H1 (cell line): ENCODE measurements at regions not wholly inside any gene's neighbourhood (a gene's known extent, or its start where the extent isn't known, plus 50 kb on each side); places are given as distances from the start of the nearest gene placed in this dataset.

Experiments used
- CTCF ChIA-PET: fragments of 300-600 bp; sonication (Branson Sonifier 250); formaldehyde crosslinking; loops from one replicate; lab custom pipeline; 2021; ENCODE audit not compliant: partially characterized antibody; lab: Charles Lee
- POLR2A ChIA-PET: fragments of 300-600 bp; sonication (Branson Sonifier 250); formaldehyde crosslinking; loops from one replicate; lab custom pipeline; 2021; ENCODE audit warnings: inconsistent platforms; ENCODE audit not compliant: partially characterized antibody; lab: Charles Lee
- DNase-seq, 2 experiments: peaks; one replicate each; pipeline versions ENCODE4 v3.0.0 to v3.0.0-alpha.2; 2010 to 2022; ENCODE audit warnings: low spot score in 2 of 2, low read depth in 1 of 2, mixed read lengths in 1 of 2
- FAIRE-seq: peaks from 2 replicates; lab custom pipeline; 2011; peaks lifted over from hg19 to GRCh38; lab: Jason Lieb, UNC
- H2AFZ ChIP-seq: 2 replicates; pipeline ENCODE4 v1.8.1; 2012; ENCODE audit warnings: low read length, inconsistent platforms
- H2AK5ac ChIP-seq: 2 replicates; pipeline ENCODE4 v1.6.1; 2013; ENCODE audit warnings: low read depth, low read length
- H2BK120ac ChIP-seq: replicated peaks from 2 replicates; pipeline ENCODE3; 2013; ENCODE audit warnings: low read depth, low read length, inconsistent platforms
- H2BK12ac ChIP-seq: 2 replicates; pipeline ENCODE4 v1.6.1; 2013; ENCODE audit warnings: low read depth, low read length
- H2BK15ac ChIP-seq: 2 replicates; pipeline ENCODE4 v1.6.1; 2013; ENCODE audit warnings: low read length
- H2BK20ac ChIP-seq: 2 replicates; pipeline ENCODE4 v1.6.1; 2013; ENCODE audit warnings: low read length
- H2BK5ac ChIP-seq: 2 replicates; pipeline ENCODE4 v1.6.1; 2013; ENCODE audit warnings: low read depth, low read length
- H3K14ac ChIP-seq: 2 replicates; pipeline ENCODE4 v1.6.1; 2013; ENCODE audit warnings: inconsistent platforms; ENCODE audit not compliant: insufficient read length
- H3K18ac ChIP-seq: 2 replicates; pipeline ENCODE4 v1.6.1; 2013; ENCODE audit warnings: low read length; ENCODE audit errors: extremely low read depth
- H3K23ac ChIP-seq: 2 replicates; pipeline ENCODE4 v1.6.1; 2013; ENCODE audit warnings: inconsistent platforms; ENCODE audit not compliant: insufficient read length
- H3K23me2 ChIP-seq: 2 replicates; pipeline ENCODE4 v1.6.1; 2013; ENCODE audit warnings: low read depth, low read length
- H3K27ac ChIP-seq: 2 replicates; pipeline ENCODE4 v1.6.1; 2011; ENCODE audit warnings: low read depth, low read length, inconsistent platforms
- H3K27me3 ChIP-seq, 4 experiments: replicated peaks in 1 of 4; 1 replicate in 1 of 4; 2 replicates in 3 of 4; pipeline versions ENCODE4 v1.6.1 to v1.8.1; 2011 to 2013; ENCODE audit warnings: low read length in 3 of 4, mild to moderate bottlenecking in 3 of 4, inconsistent platforms in 2 of 4, mixed read lengths in 2 of 4, moderate library complexity in 1 of 4; ENCODE audit not compliant: control insufficient read depth in 3 of 4, insufficient read depth in 3 of 4; ENCODE audit errors: extremely low read depth in 1 of 4
- H3K36me3 ChIP-seq, 4 experiments: 2 replicates each; pipeline versions ENCODE4 v1.6.1 to v1.8.1; 2011 to 2013; ENCODE audit warnings: mild to moderate bottlenecking in 4 of 4, low read length in 3 of 4, moderate library complexity in 2 of 4, control low read depth in 1 of 4, inconsistent platforms in 1 of 4; ENCODE audit not compliant: insufficient read depth in 4 of 4, control insufficient read depth in 2 of 4
- H3K4ac ChIP-seq: replicated peaks from 2 replicates; pipeline ENCODE3; 2013; ENCODE audit warnings: low read length, low read depth, mixed read lengths, inconsistent platforms; ENCODE audit not compliant: insufficient read length
- H3K4me1 ChIP-seq, 4 experiments: replicated peaks in 1 of 4; 1 replicate in 1 of 4; 2 replicates in 3 of 4; pipeline versions ENCODE4 v1.6.1 to v1.8.1; 2011 to 2013; ENCODE audit warnings: low read length in 3 of 4, inconsistent platforms in 2 of 4, mixed read lengths in 1 of 4; ENCODE audit not compliant: insufficient read depth in 4 of 4, control insufficient read depth in 3 of 4
- H3K4me2 ChIP-seq, 2 experiments: 2 replicates each; pipeline versions ENCODE4 v1.6.1 to v1.8.1; 2011 to 2013; ENCODE audit warnings: low read depth in 2 of 2, low read length in 2 of 2, control low read depth in 1 of 2, inconsistent platforms in 1 of 2, mild to moderate bottlenecking in 1 of 2; ENCODE audit not compliant: insufficient read depth in 1 of 2
- H3K4me3 ChIP-seq, 4 experiments: fragments of 200-600, 300-600 bp in 1 of 4; sonication (generic), shearing (Covaris generic), sonication (Bioruptor Twin) in 1 of 4; 2 replicates each; pipeline versions ENCODE4 v1.5.1 to v1.8.1; 2011 to 2016; ENCODE audit warnings: low read length in 4 of 4, low read depth in 3 of 4, control low read depth in 2 of 4, inconsistent platforms in 2 of 4, mild to moderate bottlenecking in 2 of 4, mixed read lengths in 1 of 4, moderate library complexity in 1 of 4; ENCODE audit not compliant: insufficient read depth in 2 of 4; ENCODE audit errors: extremely low read depth in 1 of 4
- H3K56ac ChIP-seq: replicated peaks from 2 replicates; pipeline ENCODE3; 2013; ENCODE audit warnings: low read depth, mild to moderate bottlenecking, mixed read lengths, low read length, inconsistent platforms; ENCODE audit not compliant: insufficient read length
- H3K79me1 ChIP-seq: 2 replicates; pipeline ENCODE4 v1.6.1; 2013; ENCODE audit warnings: low read depth, low read length, control low read depth
- H3K79me2 ChIP-seq, 2 experiments: 2 replicates each; pipeline versions ENCODE4 v1.6.1 to v1.8.1; 2012 to 2013; ENCODE audit warnings: low read length in 2 of 2, mild to moderate bottlenecking in 2 of 2, inconsistent platforms in 1 of 2; ENCODE audit not compliant: insufficient read depth in 2 of 2, control insufficient read depth in 1 of 2
- H3K9ac ChIP-seq, 4 experiments: replicated peaks in 1 of 4; 1 replicate in 1 of 4; 2 replicates in 3 of 4; pipeline versions ENCODE4 v1.6.1 to v1.8.1; 2011 to 2013; ENCODE audit warnings: low read depth in 3 of 4, low read length in 3 of 4, control low read depth in 2 of 4, mild to moderate bottlenecking in 2 of 4, moderate library complexity in 2 of 4, inconsistent platforms in 1 of 4; ENCODE audit errors: extremely low read depth in 1 of 4
- H3K9me3 ChIP-seq, 2 experiments: 2 replicates each; pipeline versions ENCODE4 v1.6.1 to v1.8.1; 2012 to 2013; ENCODE audit warnings: mild to moderate bottlenecking in 2 of 2, moderate library complexity in 2 of 2, control low read depth in 1 of 2, inconsistent platforms in 1 of 2, low read depth in 1 of 2, low read length in 1 of 2, mixed read lengths in 1 of 2; ENCODE audit not compliant: insufficient read depth in 2 of 2
- H4K20me1 ChIP-seq, 2 experiments: replicated peaks in 1 of 2; 2 replicates each; pipeline versions ENCODE3 to v1.8.1; 2011 to 2013; ENCODE audit warnings: inconsistent platforms in 2 of 2, low read length in 2 of 2, mild to moderate bottlenecking in 1 of 2; ENCODE audit not compliant: insufficient read depth in 2 of 2, control insufficient read depth in 1 of 2
- H4K5ac ChIP-seq: 2 replicates; pipeline ENCODE4 v1.6.1; 2013; ENCODE audit warnings: low read length, low read depth, mixed read lengths, inconsistent platforms; ENCODE audit not compliant: insufficient read length
- H4K8ac ChIP-seq: 2 replicates; pipeline ENCODE4 v1.8.0; 2013; ENCODE audit warnings: mild to moderate bottlenecking, moderate library complexity, low read length, inconsistent platforms; ENCODE audit not compliant: insufficient read depth; ENCODE audit errors: extremely low read depth
- H4K91ac ChIP-seq: replicated peaks from 2 replicates; pipeline ENCODE3; 2013; ENCODE audit warnings: low read length, mixed read lengths, inconsistent platforms; ENCODE audit not compliant: insufficient read length
- CHD2 ChIP-seq: IDR thresholded peaks from 2 replicates; pipeline ENCODE4 v1.6.1; 2012; ENCODE audit warnings: low read length, improper control_type of control experiment
- KDM1A ChIP-seq: fragments of 200-600, 300-600 bp; sonication (generic); IDR thresholded peaks from 2 replicates; pipeline ENCODE4 v1.7.1; 2016; ENCODE audit warnings: mild to moderate bottlenecking, low read length, borderline replicate concordance
- POLR2A ChIP-seq, 2 experiments: IDR thresholded peaks; 1 replicate in 1 of 2; 2 replicates in 1 of 2; pipeline ENCODE4 v1.6.1; 2011; ENCODE audit warnings: low read depth in 2 of 2, low read length in 2 of 2, mild to moderate bottlenecking in 2 of 2; ENCODE audit errors: control extremely low read depth in 1 of 2
- RXRA ChIP-seq: IDR thresholded peaks from 2 replicates; pipeline ENCODE4 v1.6.1; 2011; ENCODE audit warnings: low read depth, mild to moderate bottlenecking, low read length, moderate library complexity; ENCODE audit not compliant: insufficient read depth
- WGBS, 2 experiments: shearing (Covaris generic) in 1 of 2; methylation state at CpG; one replicate each; pipeline versions ENCODE4 v1.1.6 to v1.1.7; 2013 to 2015; ENCODE audit warnings: low lambda C conversion rate in 2 of 2, mixed read lengths in 2 of 2, inconsistent platforms in 1 of 2, low coverage in 1 of 2, missing lambda C conversion rate in 1 of 2; ENCODE audit not compliant: insufficient replicate concordance in 2 of 2, insufficient coverage in 1 of 2, insufficient read length in 1 of 2; ENCODE audit errors: extremely low coverage in 1 of 2, missing lambda C conversion rate in 1 of 2; 5-methylcytosine and 5-hydroxymethylcytosine counted together

DNA sequence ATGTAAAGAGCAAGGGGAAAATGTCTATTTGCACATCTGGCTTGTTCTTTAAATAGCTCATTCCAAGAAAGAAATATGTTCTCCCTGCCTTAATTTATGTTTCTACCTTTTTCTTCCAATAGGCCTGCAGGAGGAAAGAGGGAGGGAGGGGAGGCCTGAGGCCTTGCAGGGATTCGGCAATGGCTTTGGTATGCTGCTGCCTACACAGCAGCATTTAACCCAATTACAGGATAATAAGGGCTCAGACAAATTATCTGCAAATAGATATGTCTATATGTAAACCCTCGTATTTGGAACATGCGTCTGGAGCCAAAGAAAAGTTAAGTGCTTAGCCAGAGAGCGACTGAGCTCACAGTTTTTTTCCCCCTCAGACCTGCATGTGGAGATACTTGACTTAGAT, 277.2 kb downstream of the CDC5L start:
- ChIA-PET POLR2A (no interaction called here), CTCF (interaction anchor here (0.8 to 3.1 kb wide), 9 partner anchors 9 to 336 kb away, joined by 3 to 14 read pairs (median 3); no protein-coding TSS in a partner anchor)
- Histone ChIP-seq H3K4me3 (no peak overlapping the region), H4K20me1 (no peaks in the 10 kb centered on the region), H2BK120ac (peak overlapping the region; percentile 30), H2AFZ (no peak overlapping the region), H4K91ac (peak overlapping the region; percentile 13), H4K5ac (no peak overlapping the region), H3K56ac (no peak overlapping the region), H3K9ac (no peak overlapping the region), H3K27me3 (no peaks in the 10 kb centered on the region; a peak in 1 of 7 replicates), H3K27ac (0 out of 2 replicates have a peak overlapping the region, but pooled peaks have one; percentile 6), H3K4ac (peak overlapping the region; percentile 49), H3K18ac (peak overlapping the region; percentile 91; the same call in 1 of the 2 replicates), H3K23me2 (no peaks in the 10 kb centered on the region), H2AK5ac (peak overlapping the region; percentile 54; the same call in 1 of the 2 replicates), H2BK12ac (peak overlapping the region; percentile 99), H2BK20ac (peak overlapping the region; percentile 49; the same call in 1 of the 2 replicates), H3K79me1 (no peaks in the 10 kb centered on the region), H2BK5ac (peak overlapping the region; percentile 97; the same call in 1 of the 2 replicates), H3K14ac (no peak overlapping the region), H3K4me1 (peaks cover 9 to 37% (median 28%) of the 10 kb centered on the region in 4 experiments), H3K23ac (no peak overlapping the region), H3K79me2 (no peaks in the 10 kb centered on the region), H2BK15ac (no peak overlapping the region), H4K8ac (no peak overlapping the region), H3K4me2 (no peak overlapping the region), H3K9me3 (no peaks in the 10 kb centered on the region), H3K36me3 (no peaks in the 10 kb centered on the region)
- DNase-seq: no peak
- FAIRE-seq: no peak
- WGBS, 2 experiments: 79% methylated on average over 4 of the region's 4 CpGs; no CpG with 5 or more reads in 1 of the 2 experiments
- TF ChIP-seq KDM1A (no peak), RXRA (no peak), POLR2A (IDR thresholded peaks at IDR 0.05; ENCODE audit: control extremely low read depth in 1 of 2, low read depth in 2 of 2, low read length in 2 of 2) (no peak), CHD2 (no peak)
